PC-3 (cell line): ENCODE measurements at regions not wholly inside any gene's neighbourhood (a gene's known extent, or its start where the extent isn't known, plus 50 kb on each side); places are given as distances from the start of the nearest gene placed in this dataset.

Experiments
- ATAC-seq: fragments of 200-7000 bp; cut with Tn5 transposase; 2 replicates; pipeline ENCODE4 v1.9.1; 2020; ENCODE audit warnings: mild to moderate bottlenecking, moderate library complexity
- BruUV-seq: library from RNA; stranded (reverse); fragments of 400-500 nt; replicated peaks from 2 replicates; lab custom pipeline; 2021; lab: Mats Ljungman, UMichigan
- CTCF ChIA-PET: fragments of 300-600 bp; sonication (Branson Sonifier 250); formaldehyde crosslinking; loops from one replicate; lab custom pipeline; 2022; ENCODE audit warnings: antibody characterized with exemption; lab: Charles Lee
- POLR2A ChIA-PET: fragments of 300-600 bp; sonication (Branson Sonifier 250); formaldehyde crosslinking; loops from one replicate; lab custom pipeline; 2022; ENCODE audit warnings: antibody characterized with exemption; ENCODE audit not compliant: unreplicated experiment; lab: Charles Lee
- DNase-seq: peaks from one replicate; pipeline ENCODE4 v3.0.0-alpha.2; 2015
- H2AFZ ChIP-seq: fragments of 300-600 bp; sonication (generic); 2 replicates; pipeline ENCODE4 v1.6.0; 2016; ENCODE audit warnings: antibody characterized with exemption, low read length
- H3F3A ChIP-seq: fragments of 300-600 bp; sonication (generic); one replicate; pipeline ENCODE4 v1.6.0; 2017; ENCODE audit warnings: antibody characterized with exemption, low read length, control low read depth, mild to moderate bottlenecking; ENCODE audit not compliant: unreplicated experiment
- H3K27ac ChIP-seq: fragments of 300-600 bp; sonication (generic); 2 replicates; pipeline ENCODE4 v1.5.1; 2016; ENCODE audit warnings: mild to moderate bottlenecking, low read length
- H3K27me3 ChIP-seq: fragments of 300-600 bp; sonication (generic); 2 replicates; pipeline ENCODE4 v1.6.1; 2016; ENCODE audit warnings: low read length, mixed read lengths
- H3K36me3 ChIP-seq: fragments of 300-600 bp; sonication (generic); 2 replicates; pipeline ENCODE4 v1.6.1; 2016; ENCODE audit warnings: low read depth, mixed run types, low read length, mixed read lengths
- H3K4me1 ChIP-seq: fragments of 300-600 bp; sonication (generic); 2 replicates; pipeline ENCODE4 v1.5.1; 2016; ENCODE audit warnings: low read length; ENCODE audit not compliant: insufficient read depth
- H3K4me2 ChIP-seq: fragments of 300-600 bp; sonication (generic); 2 replicates; pipeline ENCODE4 v1.6.0; 2016; ENCODE audit warnings: low read length
- H3K4me3 ChIP-seq: fragments of 300-600 bp; sonication (generic); 2 replicates; pipeline ENCODE4 v1.5.1; 2016; ENCODE audit warnings: mild to moderate bottlenecking, low read length, mixed read lengths
- H3K79me2 ChIP-seq: fragments of 300-600 bp; sonication (generic); 2 replicates; pipeline ENCODE4 v1.6.1; 2017; ENCODE audit warnings: low read length, mixed read lengths
- H3K9ac ChIP-seq: fragments of 300-600 bp; sonication (generic); 2 replicates; pipeline ENCODE4 v1.6.0; 2016; ENCODE audit warnings: mild to moderate bottlenecking, low read length
- H3K9me2 ChIP-seq: fragments of 300-600 bp; sonication (generic); replicated peaks from 2 replicates; pipeline ENCODE4 v1.6.1; 2016; ENCODE audit warnings: mixed run types, low read length, mixed read lengths
- H3K9me3 ChIP-seq: fragments of 300-600 bp; sonication (generic); 2 replicates; pipeline ENCODE4 v1.6.1; 2016; ENCODE audit warnings: low read length, mixed read lengths
- H4K20me1 ChIP-seq: fragments of 300-600 bp; sonication (generic); 2 replicates; pipeline ENCODE4 v1.6.1; 2016; ENCODE audit warnings: low read length, mixed read lengths
- CTCF ChIP-seq: fragments of 300-600 bp; sonication (generic); conservative IDR thresholded peaks from 2 replicates; pipeline ENCODE4 v1.5.1; 2017; ENCODE audit warnings: antibody characterized with exemption, low read depth, mild to moderate bottlenecking, low read length
- EZH2 ChIP-seq: fragments of 300-600 bp; sonication (generic); IDR thresholded peaks from one replicate; pipeline ENCODE4 v1.6.1; 2017; ENCODE audit warnings: antibody characterized with exemption, mild to moderate bottlenecking, low read length; ENCODE audit not compliant: unreplicated experiment
- EZH2phosphoT487 ChIP-seq: fragments of 300-600 bp; sonication (generic); IDR thresholded peaks from 2 replicates; pipeline ENCODE4 v1.6.1; 2018; ENCODE audit warnings: mild to moderate bottlenecking, antibody characterized with exemption, low read length, borderline replicate concordance
- intact Hi-C: fragments of 100-400 bp; cut with micrococcal nuclease; formaldehyde crosslinking; loops from 2 replicates; pipeline ENCODE4 v1.9.0; 2023

- Histone ChIP-seq H2AFZ (no peak overlapping the region), H3K9me3 (no peaks in the 10 kb centered on the region), H3K9ac (no peak overlapping the region), H4K20me1 (no peaks in the 10 kb centered on the region), H3F3A (no peaks in the 10 kb centered on the region), H3K36me3 (no peaks in the 10 kb centered on the region), H3K27ac (no peak overlapping the region), H3K4me2 (no peak overlapping the region), H3K27me3 (no peaks in the 10 kb centered on the region), H3K4me1 (no peaks in the 10 kb centered on the region), H3K79me2 (no peaks in the 10 kb centered on the region), H3K4me3 (no peak overlapping the region), H3K9me2 (no peaks in the 10 kb centered on the region)
- BruUV-seq = no TSS peak
- ATAC-seq (no peak), DNase-seq (no peak)
- ChIA-PET POLR2A (interaction anchor here (0.6 kb wide), 1 partner anchor 18 kb away, joined by 3 read pairs; no protein-coding TSS in a partner anchor), CTCF (no interaction called here)
- intact Hi-C loops = no loop called here
- TF ChIP-seq EZH2 (no peak), EZH2phosphoT487 (no peak)
These were observed 208.5 kb upstream of the ZSWIM2 start for GRCh38 chr2:187057466-187057865.

GRCh38 chr2:187056416-187057334, 207.7 kb upstream of the ZSWIM2 start:
- no peaks in the 10 kb centered on the region for H3F3A ChIP-seq
- BruUV-seq = no TSS peak

GRCh38 chr2:187055463-187055862, 206.5 kb upstream of the ZSWIM2 start:
- no peaks in the 10 kb centered on the region for H3K9me2 ChIP-seq
- intact Hi-C loops = no loop called here
- H3K9me3 ChIP-seq = no peaks in the 10 kb centered on the region
- ATAC-seq = no peak
- no peaks in the 10 kb centered on the region for H4K20me1 ChIP-seq
- no peaks in the 10 kb centered on the region for H3K4me1 ChIP-seq
- H3K27ac ChIP-seq = no peak overlapping the region
- TF ChIP-seq CTCF = no peak
- no peak for TF ChIP-seq EZH2
- no peak for TF ChIP-seq EZH2phosphoT487
- no peak overlapping the region for H2AFZ ChIP-seq
- no peaks in the 10 kb centered on the region for H3F3A ChIP-seq
- POLR2A ChIA-PET = no interaction called here
- H3K4me3 ChIP-seq = no peak overlapping the region
- no peak overlapping the region for H3K4me2 ChIP-seq
- no peak overlapping the region for H3K9ac ChIP-seq
- H3K36me3 ChIP-seq = no peaks in the 10 kb centered on the region
- H3K79me2 ChIP-seq = no peaks in the 10 kb centered on the region
- no peaks in the 10 kb centered on the region for H3K27me3 ChIP-seq
- CTCF ChIA-PET = no interaction called here
- BruUV-seq = no TSS peak
- no peak for DNase-seq

More at GRCh38 chr2:187056416-187057334, 207.7 kb upstream of the ZSWIM2 start:
- CTCF ChIA-PET = no interaction called here
- intact Hi-C loops = no loop called here
- Histone ChIP-seq H3K9me3 (no peaks in the 10 kb centered on the region), H3K4me3 (no peak overlapping the region), H3K4me2 (no peak overlapping the region), H4K20me1 (no peaks in the 10 kb centered on the region), H3K27ac (no peak overlapping the region), H3K9me2 (no peaks in the 10 kb centered on the region), H3K4me1 (no peaks in the 10 kb centered on the region), H3K36me3 (no peaks in the 10 kb centered on the region), H3K9ac (no peak overlapping the region), H3K27me3 (no peaks in the 10 kb centered on the region), H3K79me2 (no peaks in the 10 kb centered on the region), H2AFZ (no peak overlapping the region)
- ATAC-seq (no peak), DNase-seq (no peak)
- POLR2A ChIA-PET = no interaction called here
- TF ChIP-seq CTCF = no peak
